HG03196 (cell line): ENCODE measurements at regions not wholly inside any gene's neighbourhood (a gene's known extent, or its start where the extent isn't known, plus 50 kb on each side); places are given as distances from the start of the nearest gene placed in this dataset.

ENCODE experiments used
- ATAC-seq: cut with Tn5 transposase; IDR thresholded peaks from one replicate; pipeline ENCODE4 v1.9.1; 2021; ENCODE audit not compliant: unreplicated experiment

GRCh38 chr4:107183155-107183774 is 147.2 kb upstream of the DKK2 start:
- peak; percentile 94 for ATAC-seq

- ATAC-seq, result no peak
These were observed 146.2 kb upstream of the DKK2 start for GRCh38 chr4:107182347-107182746.

GRCh38 chr4:107166873-107167450 is 130.8 kb upstream of the DKK2 start:
- ATAC-seq, result no peak

GRCh38 chr4:107166181-107166580 is 130.1 kb upstream of the DKK2 start:
- ATAC-seq, result no peak

- no peak for ATAC-seq
These were observed 128.9 kb upstream of the DKK2 start for GRCh38 chr4:107164962-107165475.

- ATAC-seq, result no peak
These were observed 120.3 kb upstream of the DKK2 start for GRCh38 chr4:107156443-107156842.

- no peak for ATAC-seq
These were observed 119.3 kb upstream of the DKK2 start for GRCh38 chr4:107155366-107155765.

GRCh38 chr4:107153956-107154355 is 117.8 kb upstream of the DKK2 start:
- ATAC-seq, result no peak

- ATAC-seq, result no peak
These were observed 117.1 kb upstream of the DKK2 start for GRCh38 chr4:107153228-107153627.

- ATAC-seq, result no peak
These were observed 115.1 kb upstream of the DKK2 start for GRCh38 chr4:107151173-107151572.

- no peak for ATAC-seq
These were observed 112.8 kb upstream of the DKK2 start for GRCh38 chr4:107148904-107149303.

GRCh38 chr4:107147873-107148272 is 111.8 kb upstream of the DKK2 start:
- no peak for ATAC-seq

- ATAC-seq, result no peak
These were observed 102.3 kb upstream of the DKK2 start for GRCh38 chr4:107138433-107138832.

GRCh38 chr4:107133965-107134653 is 98.0 kb upstream of the DKK2 start:
- no peak for ATAC-seq

GRCh38 chr4:107131295-107131694 is 95.2 kb upstream of the DKK2 start:
- ATAC-seq, result no peak

- no peak for ATAC-seq
These were observed 94.0 kb upstream of the DKK2 start for GRCh38 chr4:107130157-107130556.

GRCh38 chr4:107129611-107130010 is 93.5 kb upstream of the DKK2 start:
- ATAC-seq, result no peak

GRCh38 chr4:107129076-107129475 is 93.0 kb upstream of the DKK2 start:
- ATAC-seq, result no peak

- no peak for ATAC-seq
These were observed 92.0 kb upstream of the DKK2 start for GRCh38 chr4:107128116-107128515.

GRCh38 chr4:107125496-107125895 is 89.4 kb upstream of the DKK2 start:
- no peak for ATAC-seq

GRCh38 chr4:107122736-107123135 is 86.6 kb upstream of the DKK2 start:
- ATAC-seq, result no peak

GRCh38 chr4:107120661-107121060 is 84.5 kb upstream of the DKK2 start:
- no peak for ATAC-seq
